ENCODE measurements at regions not wholly inside any gene's neighbourhood (a gene's known extent, or its start where the extent isn't known, plus 50 kb on each side); places are given as distances from the start of the nearest gene placed in this dataset.

- no peak overlapping the region for H2BK5ac ChIP-seq (ENCODE audit: low read length)
- no peak overlapping the region for H3K27ac ChIP-seq (ENCODE audit: low read depth, low read length)
- no peak overlapping the region for H3K18ac ChIP-seq (ENCODE audit: low read length)
- no peaks in the 10 kb centered on the region for H3K79me1 ChIP-seq (ENCODE audit: low read length)
- H3K23ac ChIP-seq (ENCODE audit: low read length), result no peak overlapping the region
- no peak overlapping the region for H4K8ac ChIP-seq (ENCODE audit: low read depth, low read length)
- no peaks in the 10 kb centered on the region for H3K79me2 ChIP-seq (ENCODE audit: control insufficient read depth, insufficient read depth, low read length)
- H3K9ac ChIP-seq (ENCODE audit: low read length), result no peak overlapping the region
- no peaks in the 10 kb centered on the region for H3K36me3 ChIP-seq (ENCODE audit: control insufficient read depth, insufficient read depth, low read length)
- H3K56ac ChIP-seq (ENCODE audit: low read length), result no peak overlapping the region
- H2BK15ac ChIP-seq (replicated peaks; ENCODE audit: low read depth), result no peak overlapping the region
- no peaks in the 10 kb centered on the region for H3K27me3 ChIP-seq (ENCODE audit: insufficient read depth, low read length, poor library complexity)
- H2BK120ac ChIP-seq (ENCODE audit: low read depth, low read length), result no peak overlapping the region
- no peak overlapping the region for H2AK5ac ChIP-seq (ENCODE audit: low read length)
- H4K5ac ChIP-seq (ENCODE audit: low read length), result no peak overlapping the region
- no peak overlapping the region for H3K4ac ChIP-seq (ENCODE audit: low read depth, low read length)
- H3K4me3 ChIP-seq (ENCODE audit: low read length), result no peak overlapping the region
- DNase-seq, result no peak
- no peaks in the 10 kb centered on the region for H3K4me1 ChIP-seq (ENCODE audit: control insufficient read depth, low read depth, low read length)
- H3K4me2 ChIP-seq (ENCODE audit: low read length), result no peak overlapping the region
Measured at GRCh38 chr5:15326932-15327331, 173.0 kb upstream of the FBXL7 start.

- no peak overlapping the region for H3K23ac ChIP-seq (ENCODE audit: low read length)
- H4K8ac ChIP-seq (ENCODE audit: low read depth, low read length), result no peak overlapping the region
- no peak overlapping the region for H3K4me3 ChIP-seq (ENCODE audit: low read length)
- no peak overlapping the region for H3K4ac ChIP-seq (ENCODE audit: low read depth, low read length)
- no peaks in the 10 kb centered on the region for H3K36me3 ChIP-seq (ENCODE audit: control insufficient read depth, insufficient read depth, low read length)
- H3K4me1 ChIP-seq (ENCODE audit: control insufficient read depth, low read depth, low read length), result no peaks in the 10 kb centered on the region
- H3K79me2 ChIP-seq (ENCODE audit: control insufficient read depth, insufficient read depth, low read length), result no peaks in the 10 kb centered on the region
- no peak overlapping the region for H4K5ac ChIP-seq (ENCODE audit: low read length)
- WGBS (ENCODE audit: extremely low coverage, insufficient coverage, low lambda C conversion rate), result no CpG with 5 or more reads among the region's 4 CpGs
- no peak overlapping the region for H3K18ac ChIP-seq (ENCODE audit: low read length)
- no peak overlapping the region for H3K56ac ChIP-seq (ENCODE audit: low read length)
- no peak overlapping the region for H2BK120ac ChIP-seq (ENCODE audit: low read depth, low read length)
- no peak overlapping the region for H3K9ac ChIP-seq (ENCODE audit: low read length)
- H3K79me1 ChIP-seq (ENCODE audit: low read length), result no peaks in the 10 kb centered on the region
- no peak overlapping the region for H2BK15ac ChIP-seq (replicated peaks; ENCODE audit: low read depth)
- no peak overlapping the region for H3K4me2 ChIP-seq (ENCODE audit: low read length)
- H3K27ac ChIP-seq (ENCODE audit: low read depth, low read length), result no peak overlapping the region
- no peaks in the 10 kb centered on the region for H3K27me3 ChIP-seq (ENCODE audit: insufficient read depth, low read length, poor library complexity)
- no peak overlapping the region for H2AK5ac ChIP-seq (ENCODE audit: low read length)
- no peak for DNase-seq
- no peak overlapping the region for H2BK5ac ChIP-seq (ENCODE audit: low read length)
Measured at GRCh38 chr5:15326471-15326870, 173.5 kb upstream of the FBXL7 start.

GRCh38 chr5:15322421-15322820, 177.6 kb upstream of the FBXL7 start:
- H3K27ac ChIP-seq (ENCODE audit: low read depth, low read length), result no peak overlapping the region
- H4K8ac ChIP-seq (ENCODE audit: low read depth, low read length), result no peak overlapping the region
- H2BK5ac ChIP-seq (ENCODE audit: low read length), result no peak overlapping the region
- no peak overlapping the region for H2BK15ac ChIP-seq (replicated peaks; ENCODE audit: low read depth)
- H2AK5ac ChIP-seq (ENCODE audit: low read length), result no peak overlapping the region
- no peak overlapping the region for H3K4me3 ChIP-seq (ENCODE audit: low read length)
- H3K4ac ChIP-seq (ENCODE audit: low read depth, low read length), result no peak overlapping the region
- H3K36me3 ChIP-seq (ENCODE audit: control insufficient read depth, insufficient read depth, low read length), result no peaks in the 10 kb centered on the region
- H3K79me1 ChIP-seq (ENCODE audit: low read length), result no peaks in the 10 kb centered on the region
- H3K23ac ChIP-seq (ENCODE audit: low read length), result no peak overlapping the region
- no peaks in the 10 kb centered on the region for H3K79me2 ChIP-seq (ENCODE audit: control insufficient read depth, insufficient read depth, low read length)
- no peaks in the 10 kb centered on the region for H3K4me1 ChIP-seq (ENCODE audit: control insufficient read depth, low read depth, low read length)
- H3K18ac ChIP-seq (ENCODE audit: low read length), result no peak overlapping the region
- no peak overlapping the region for H4K5ac ChIP-seq (ENCODE audit: low read length)
- DNase-seq, result no peak
- H2BK120ac ChIP-seq (ENCODE audit: low read depth, low read length), result no peak overlapping the region
- no peaks in the 10 kb centered on the region for H3K27me3 ChIP-seq (ENCODE audit: insufficient read depth, low read length, poor library complexity)
- H3K4me2 ChIP-seq (ENCODE audit: low read length), result no peak overlapping the region
- no peak overlapping the region for H3K56ac ChIP-seq (ENCODE audit: low read length)
- H3K9ac ChIP-seq (ENCODE audit: low read length), result no peak overlapping the region

- no peak overlapping the region for H3K56ac ChIP-seq (ENCODE audit: low read length)
- no peaks in the 10 kb centered on the region for H3K36me3 ChIP-seq (ENCODE audit: control insufficient read depth, insufficient read depth, low read length)
- no CpG with 5 or more reads among the region's 3 CpGs for WGBS (ENCODE audit: extremely low coverage, insufficient coverage, low lambda C conversion rate)
- no peak overlapping the region for H2BK15ac ChIP-seq (replicated peaks; ENCODE audit: low read depth)
- H2BK120ac ChIP-seq (ENCODE audit: low read depth, low read length), result no peak overlapping the region
- no peak overlapping the region for H3K4me3 ChIP-seq (ENCODE audit: low read length)
- no peak overlapping the region for H3K27ac ChIP-seq (ENCODE audit: low read depth, low read length)
- H3K4me1 ChIP-seq (ENCODE audit: control insufficient read depth, low read depth, low read length), result no peaks in the 10 kb centered on the region
- H3K79me1 ChIP-seq (ENCODE audit: low read length), result no peaks in the 10 kb centered on the region
- H4K5ac ChIP-seq (ENCODE audit: low read length), result no peak overlapping the region
- no peak for DNase-seq
- no peaks in the 10 kb centered on the region for H3K79me2 ChIP-seq (ENCODE audit: control insufficient read depth, insufficient read depth, low read length)
- no peak overlapping the region for H3K4ac ChIP-seq (ENCODE audit: low read depth, low read length)
- H2BK5ac ChIP-seq (ENCODE audit: low read length), result no peak overlapping the region
- H3K18ac ChIP-seq (ENCODE audit: low read length), result no peak overlapping the region
- no peak overlapping the region for H4K8ac ChIP-seq (ENCODE audit: low read depth, low read length)
- no peaks in the 10 kb centered on the region for H3K27me3 ChIP-seq (ENCODE audit: insufficient read depth, low read length, poor library complexity)
- H3K9ac ChIP-seq (ENCODE audit: low read length), result no peak overlapping the region
- no peak overlapping the region for H3K4me2 ChIP-seq (ENCODE audit: low read length)
- no peak overlapping the region for H2AK5ac ChIP-seq (ENCODE audit: low read length)
- H3K23ac ChIP-seq (ENCODE audit: low read length), result no peak overlapping the region
Measured at GRCh38 chr5:15321776-15322175, 178.2 kb upstream of the FBXL7 start.

GRCh38 chr5:15320871-15321270, 179.1 kb upstream of the FBXL7 start:
- Histone ChIP-seq H3K9ac (ENCODE audit: low read length) (no peak overlapping the region), H3K27ac (ENCODE audit: low read depth, low read length) (no peak overlapping the region), H3K18ac (ENCODE audit: low read length) (no peak overlapping the region), H3K4ac (ENCODE audit: low read depth, low read length) (no peak overlapping the region), H2AK5ac (ENCODE audit: low read length) (no peak overlapping the region), H3K4me2 (ENCODE audit: low read length) (no peak overlapping the region), H3K4me3 (ENCODE audit: low read length) (no peak overlapping the region), H3K27me3 (ENCODE audit: insufficient read depth, low read length, poor library complexity) (no peaks in the 10 kb centered on the region), H2BK5ac (ENCODE audit: low read length) (no peak overlapping the region), H4K8ac (ENCODE audit: low read depth, low read length) (no peak overlapping the region), H4K5ac (ENCODE audit: low read length) (no peak overlapping the region), H3K56ac (ENCODE audit: low read length) (no peak overlapping the region), H2BK120ac (ENCODE audit: low read depth, low read length) (no peak overlapping the region), H3K36me3 (ENCODE audit: control insufficient read depth, insufficient read depth, low read length) (no peaks in the 10 kb centered on the region), H3K79me2 (ENCODE audit: control insufficient read depth, insufficient read depth, low read length) (no peaks in the 10 kb centered on the region), H2BK15ac (replicated peaks; ENCODE audit: low read depth) (no peak overlapping the region), H3K23ac (ENCODE audit: low read length) (no peak overlapping the region), H3K79me1 (ENCODE audit: low read length) (no peaks in the 10 kb centered on the region), H3K4me1 (ENCODE audit: control insufficient read depth, low read depth, low read length) (no peaks in the 10 kb centered on the region)
- no CpG with 5 or more reads among the region's 1 CpG for WGBS (ENCODE audit: extremely low coverage, insufficient coverage, low lambda C conversion rate)
- DNase-seq, result no peak

- Histone ChIP-seq H3K4me2 (ENCODE audit: low read length) (no peak overlapping the region), H3K27me3 (ENCODE audit: insufficient read depth, low read length, poor library complexity) (no peaks in the 10 kb centered on the region), H3K79me1 (ENCODE audit: low read length) (no peaks in the 10 kb centered on the region), H2BK15ac (replicated peaks; ENCODE audit: low read depth) (no peak overlapping the region), H3K27ac (ENCODE audit: low read depth, low read length) (no peak overlapping the region), H3K4me1 (ENCODE audit: control insufficient read depth, low read depth, low read length) (peaks cover 2% of the 10 kb centered on the region), H3K4me3 (ENCODE audit: low read length) (no peak overlapping the region), H2BK5ac (ENCODE audit: low read length) (no peak overlapping the region), H4K8ac (ENCODE audit: low read depth, low read length) (no peak overlapping the region), H3K23ac (ENCODE audit: low read length) (no peak overlapping the region), H3K9ac (ENCODE audit: low read length) (no peak overlapping the region), H2BK120ac (ENCODE audit: low read depth, low read length) (no peak overlapping the region), H4K5ac (ENCODE audit: low read length) (no peak overlapping the region), H3K18ac (ENCODE audit: low read length) (no peak overlapping the region), H2AK5ac (ENCODE audit: low read length) (no peak overlapping the region), H3K56ac (ENCODE audit: low read length) (no peak overlapping the region), H3K79me2 (ENCODE audit: control insufficient read depth, insufficient read depth, low read length) (no peaks in the 10 kb centered on the region), H3K4ac (ENCODE audit: low read depth, low read length) (no peak overlapping the region), H3K36me3 (ENCODE audit: control insufficient read depth, insufficient read depth, low read length) (no peaks in the 10 kb centered on the region)
- no CpG with 5 or more reads among the region's 2 CpGs for WGBS (ENCODE audit: extremely low coverage, insufficient coverage, low lambda C conversion rate)
- no peak for DNase-seq
Measured at GRCh38 chr5:15304914-15305834, 194.8 kb upstream of the FBXL7 start.
